HS-5 (cell line): ENCODE measurements at regions not wholly inside any gene's neighbourhood (a gene's known extent, or its start where the extent isn't known, plus 50 kb on each side); places are given as distances from the start of the nearest gene placed in this dataset.
"Not testable (repeated sequence)": the region's sequence is repeated elsewhere in the genome, so short reads cannot be mapped to it uniquely, and the experiment has no call there.

Experiments
- DNase-seq: peaks from one replicate; pipeline ENCODE4 v3.0.0-alpha.2; 2012; ENCODE audit warnings: low read depth

DNA sequence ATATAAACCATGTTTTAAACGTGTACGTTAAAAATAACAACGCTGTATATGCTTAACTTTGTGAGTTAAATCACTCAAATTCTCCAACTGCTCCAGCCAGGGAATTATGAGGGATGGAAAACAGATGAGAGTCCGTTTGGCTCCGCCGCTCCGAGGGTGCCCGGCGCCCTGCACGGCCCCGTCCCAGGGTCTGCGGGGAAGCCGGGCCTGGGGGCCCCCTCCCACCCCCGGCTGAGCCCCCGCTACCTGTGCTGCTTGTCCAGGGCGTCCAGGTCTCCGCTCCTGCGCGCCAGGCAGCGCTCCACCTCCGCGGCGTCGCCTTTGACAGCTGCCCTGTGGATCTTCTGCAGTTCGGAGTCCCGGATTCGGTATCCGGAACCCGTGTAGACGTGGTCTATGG is 415.5 kb downstream of the FOXD4L4 start:
- DNase-seq, result not testable (repeated sequence)

- peak; percentile 6 for DNase-seq
These were observed 416.2 kb downstream of the FOXD4L4 start for GRCh38 chr9:66153021-66153725.

DNA sequence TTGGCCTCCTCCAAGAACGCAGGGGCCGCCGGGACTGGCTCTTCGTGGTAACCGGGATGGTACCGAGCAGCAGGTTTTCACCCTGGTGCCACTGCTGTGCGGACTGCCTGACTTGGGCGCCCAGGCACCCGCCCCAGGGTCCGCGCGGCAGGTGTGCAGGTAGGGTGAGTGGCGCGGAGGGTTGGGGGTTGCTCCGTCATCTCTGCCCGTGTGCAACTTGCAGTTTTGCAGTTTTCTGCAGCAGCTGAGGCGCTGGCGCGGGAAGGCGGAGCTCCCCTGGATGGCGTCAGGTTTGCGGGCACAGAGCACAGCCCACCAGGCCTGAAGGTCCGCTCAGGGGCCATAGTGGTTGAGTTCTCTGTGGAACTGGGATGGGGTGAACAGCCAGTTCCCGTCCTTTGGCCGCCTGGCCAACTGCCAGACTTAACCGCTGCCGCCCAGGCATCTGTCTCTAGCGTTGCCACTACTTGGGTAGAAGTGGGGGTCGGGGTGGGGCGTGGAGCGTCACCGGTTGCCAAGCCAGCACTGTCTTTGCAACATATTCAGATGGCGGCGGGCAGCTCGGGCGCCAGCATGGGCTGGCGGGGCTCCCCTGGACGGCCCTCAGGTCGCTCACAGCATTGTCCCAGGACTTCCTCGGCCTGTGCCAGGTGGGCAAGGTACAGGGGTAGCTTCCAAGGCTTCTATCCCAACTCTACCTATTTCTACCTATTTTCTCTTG is 417.2 kb downstream of the FOXD4L4 start:
- DNase-seq, result not testable (repeated sequence)

DNA sequence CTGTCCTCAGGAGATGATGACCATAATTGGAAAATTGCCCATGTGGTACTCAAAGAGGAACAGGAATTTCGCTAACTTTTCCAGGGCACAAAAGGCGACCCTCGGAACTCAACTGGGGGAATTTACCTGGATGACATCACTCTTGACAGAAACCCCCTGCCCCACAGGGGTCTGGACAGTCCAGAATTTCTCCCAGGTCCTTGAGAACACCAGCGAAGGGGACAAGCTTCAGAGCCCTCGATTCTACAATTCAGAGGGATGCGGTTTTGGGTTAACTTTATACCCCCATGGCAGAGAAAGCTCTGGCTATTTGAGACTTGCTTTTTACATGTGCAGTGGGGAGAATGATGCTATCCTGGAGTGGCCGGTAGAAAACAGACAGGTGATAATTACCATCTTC is 445.4 kb downstream of the FOXD4L4 start:
- DNase-seq, result not testable (repeated sequence)

GRCh38 chr9:66183648-66184047 is 446.7 kb downstream of the FOXD4L4 start:
- DNase-seq, result not testable (repeated sequence)

DNA sequence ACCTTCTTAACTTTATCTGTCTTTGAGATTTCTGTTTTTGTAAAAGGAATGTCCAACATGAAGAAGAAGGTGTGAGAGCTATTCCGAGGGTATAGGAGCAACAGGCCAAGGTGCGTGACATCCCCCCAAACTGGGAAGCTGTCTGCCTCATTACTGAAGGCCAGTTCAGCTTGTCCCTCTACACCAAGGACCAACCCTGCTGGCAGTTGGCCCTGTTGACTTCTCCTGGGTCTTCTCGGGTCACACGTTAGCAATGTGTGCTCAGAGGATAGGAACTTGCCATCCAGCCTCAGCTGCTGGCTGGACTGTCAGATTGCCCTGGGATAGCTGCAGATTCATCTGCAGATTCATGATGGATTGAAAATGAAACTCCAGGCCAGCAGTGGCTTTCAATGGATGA is 460.3 kb downstream of the FOXD4L4 start:
- DNase-seq, result not testable (repeated sequence)

GRCh38 chr9:66198421-66198820 is 461.5 kb downstream of the FOXD4L4 start:
- not testable (repeated sequence) for DNase-seq

DNA sequence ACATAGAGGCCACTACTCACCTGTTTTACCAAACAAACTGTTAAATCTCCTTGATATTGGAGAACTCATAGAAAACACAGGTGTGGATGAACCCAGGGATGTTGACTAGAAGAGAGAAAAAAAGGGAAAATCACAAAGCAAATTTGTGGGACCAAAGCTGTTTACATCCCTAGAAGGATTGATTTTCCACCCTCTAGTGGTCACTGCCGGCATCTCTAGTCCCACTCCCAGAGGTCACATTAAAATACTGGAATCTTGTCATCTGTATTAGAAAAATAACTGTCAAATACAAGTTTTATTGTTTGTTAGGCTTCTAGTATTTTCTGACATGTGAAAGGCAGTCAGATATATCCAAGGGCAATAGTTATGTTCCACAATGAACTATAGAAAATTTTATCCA is 469.7 kb downstream of the FOXD4L4 start:
- DNase-seq, result not testable (repeated sequence)

- DNase-seq, result not testable (repeated sequence)
These were observed 471.0 kb downstream of the FOXD4L4 start for GRCh38 chr9:66207914-66208313.

DNA sequence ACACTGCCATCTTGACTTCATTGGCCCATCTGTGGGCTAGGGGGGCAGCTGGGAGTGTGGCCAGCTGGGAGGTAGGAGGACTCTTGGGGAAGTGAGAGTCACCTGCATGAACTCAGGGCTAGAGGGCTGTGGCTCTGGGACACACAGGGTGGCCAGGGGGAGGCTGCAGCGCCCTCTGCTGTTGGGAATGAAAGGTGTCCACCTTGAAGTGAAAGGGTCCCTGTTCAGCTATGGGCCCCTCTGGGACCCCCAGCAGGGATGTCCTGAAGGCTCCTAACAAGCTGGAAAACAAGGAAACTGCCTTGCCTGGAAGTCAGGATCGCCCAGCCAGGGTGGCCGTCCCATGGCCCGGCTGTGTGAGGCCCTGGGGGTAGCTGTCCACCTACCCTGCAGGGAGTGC is 507.8 kb downstream of the FOXD4L4 start:
- not testable (repeated sequence) for DNase-seq

- DNase-seq, result not testable (repeated sequence)
These were observed 508.5 kb downstream of the FOXD4L4 start for GRCh38 chr9:66245481-66245880.

GRCh38 chr9:66257581-66257980 is 520.6 kb downstream of the FOXD4L4 start:
- not testable (repeated sequence) for DNase-seq

GRCh38 chr9:66261576-66261975 is 524.6 kb downstream of the FOXD4L4 start:
- DNase-seq, result not testable (repeated sequence)

DNA sequence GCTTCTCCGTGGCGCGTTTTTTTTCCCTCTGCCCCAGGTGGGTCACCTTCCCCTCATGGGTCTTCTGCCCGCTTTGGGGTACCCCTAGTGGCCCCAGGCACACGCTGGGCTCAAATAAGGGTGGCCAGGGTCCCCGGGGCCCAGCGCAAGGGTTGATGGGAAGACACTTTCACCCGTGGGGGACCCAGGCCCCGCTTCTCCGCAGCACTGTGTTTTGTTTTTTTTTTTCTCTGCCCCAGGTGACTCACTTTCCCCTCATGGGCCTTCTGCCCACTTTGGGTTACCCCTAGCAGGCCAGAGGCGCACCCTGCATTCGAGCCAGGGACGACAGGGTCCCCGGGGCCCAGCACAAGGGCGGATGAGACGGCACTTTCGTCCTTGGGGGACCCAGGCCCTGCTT is 526.7 kb downstream of the FOXD4L4 start:
- DNase-seq, result not testable (repeated sequence)

GRCh38 chr9:66264786-66265185 is 527.8 kb downstream of the FOXD4L4 start:
- DNase-seq, result not testable (repeated sequence)

DNA sequence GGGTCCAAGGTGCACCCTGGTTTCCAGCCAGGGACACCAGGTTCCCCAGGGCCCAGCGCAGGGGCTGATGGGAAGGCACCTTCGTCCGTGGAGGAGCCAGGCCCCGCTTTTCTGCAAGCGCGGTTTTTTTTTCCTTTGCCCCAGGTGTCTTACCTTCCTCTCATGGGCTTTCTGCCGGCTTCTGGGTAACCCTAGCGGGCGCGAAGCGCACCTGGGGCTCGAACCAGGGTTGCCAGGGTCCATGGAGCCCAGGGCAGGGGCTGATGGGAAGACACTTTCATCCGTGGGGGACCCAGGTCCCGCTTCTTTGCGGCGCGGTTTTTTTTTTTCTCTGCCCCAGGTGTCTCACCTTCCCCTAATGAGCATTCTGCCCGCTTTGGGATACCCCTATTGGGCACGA is 529.3 kb downstream of the FOXD4L4 start:
- not testable (repeated sequence) for DNase-seq

GRCh38 chr9:66266856-66267430 is 530.0 kb downstream of the FOXD4L4 start:
- not testable (repeated sequence) for DNase-seq

DNA sequence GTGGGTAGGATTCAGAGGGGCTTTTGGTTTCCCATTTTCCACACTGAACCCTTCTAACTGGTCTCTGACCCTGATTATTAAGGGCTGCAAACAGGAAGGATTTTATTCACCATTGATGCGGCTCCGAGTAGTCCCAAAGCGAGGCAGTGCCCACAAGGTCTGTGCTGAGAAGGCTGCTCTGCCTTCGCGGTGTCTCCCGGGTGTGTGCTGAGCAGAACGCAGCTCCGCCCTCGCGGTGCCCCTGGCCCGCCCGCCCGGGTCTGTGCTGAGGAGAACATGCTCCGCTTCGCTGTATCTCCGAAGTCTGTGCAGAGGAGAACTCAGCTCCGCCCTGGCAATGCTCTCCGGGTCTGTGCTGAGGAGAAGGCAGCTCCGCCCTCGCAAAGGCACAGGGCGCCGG is 530.7 kb downstream of the FOXD4L4 start:
- DNase-seq, result not testable (repeated sequence)

GRCh38 chr9:66269024-66269423 is 532.1 kb downstream of the FOXD4L4 start:
- not testable (repeated sequence) for DNase-seq

DNA sequence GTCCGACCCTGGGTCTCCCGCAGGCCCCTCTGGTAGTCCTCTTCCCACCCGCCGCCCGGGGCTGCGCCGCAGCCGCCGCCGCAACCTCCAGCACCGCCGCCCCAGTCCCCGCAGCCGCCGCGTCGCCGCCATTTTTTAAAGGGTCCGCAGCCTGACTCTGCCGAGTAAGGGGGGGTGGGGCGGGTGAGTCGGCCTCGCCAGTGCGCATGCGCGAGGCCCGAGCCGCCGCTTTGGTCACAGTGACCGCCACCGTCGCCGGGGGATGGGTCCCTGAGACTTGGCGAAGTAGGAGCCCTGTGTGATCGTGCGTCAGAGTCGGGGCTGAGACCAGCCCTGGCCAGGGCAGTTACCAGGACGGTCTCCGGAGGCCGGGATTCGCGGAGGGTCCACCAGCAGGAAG is 532.8 kb downstream of the FOXD4L4 start:
- DNase-seq, result not testable (repeated sequence)

- DNase-seq, result not testable (repeated sequence)
These were observed 541.9 kb downstream of the FOXD4L4 start for GRCh38 chr9:66278809-66279208.
